Thyroid gland (tissue), 4 donors: ENCODE measurements at regions not wholly inside any gene's neighbourhood (a gene's known extent, or its start where the extent isn't known, plus 50 kb on each side); places are given as distances from the start of the nearest gene placed in this dataset.

Experiments
- DNase-seq, 2 donors: peaks; one replicate each; pipeline ENCODE4 v3.0.0-alpha.2; 2019
- H3K27ac ChIP-seq, 3 donors: fragments of 200-600 bp; sonication (generic); 1 replicate in 2 of 3; 2 replicates in 1 of 3; pipeline ENCODE4 v1.5.1; 2016 to 2019; ENCODE audit warnings: mild to moderate bottlenecking in 1 of 3, moderate library complexity in 1 of 3
- H3K27me3 ChIP-seq: fragments of 200-600 bp; sonication (generic); one replicate; pipeline ENCODE4 v1.5.1; 2019
- H3K36me3 ChIP-seq, 2 donors: fragments of 200-600 bp; sonication (generic); one replicate each; pipeline ENCODE4 v1.5.1; 2016 to 2019
- H3K4me1 ChIP-seq, 2 donors: fragments of 200-600 bp; sonication (generic); one replicate each; pipeline ENCODE4 v1.5.1; 2017 to 2019
- H3K4me3 ChIP-seq, 3 donors: fragments of 200-600 bp; sonication (generic); replicated peaks in 1 of 3; 1 replicate in 2 of 3; 2 replicates in 1 of 3; pipeline ENCODE4 v1.5.1; 2016; ENCODE audit warnings: mild to moderate bottlenecking in 1 of 3
- H3K9me3 ChIP-seq: fragments of 200-600 bp; sonication (generic); one replicate; pipeline ENCODE4 v1.5.1; 2017
- CTCF ChIP-seq, 6 experiments: fragments of 200-600 bp in 3 of 6; fragments of 450-650 bp in 3 of 6; sonication (generic) in 3 of 6; IDR thresholded peaks; one replicate each; pipeline ENCODE4 v1.5.1; 2016 to 2019; ENCODE audit warnings: antibody characterized with exemption in 6 of 6, mild to moderate bottlenecking in 2 of 6, inconsistent platforms in 1 of 6, moderate library complexity in 1 of 6
- POLR2A ChIP-seq, 2 donors: fragments of 450-650 bp; IDR thresholded peaks; one replicate each; pipeline ENCODE4 v1.6.1; 2017; ENCODE audit warnings: antibody characterized with exemption in 2 of 2, mild to moderate bottlenecking in 2 of 2, moderate library complexity in 1 of 2
- WGBS, 2 donors: methylation state at CpG; one replicate each; pipeline ENCODE4 v1.1.5; 2017; 5-methylcytosine and 5-hydroxymethylcytosine counted together
- intact Hi-C: fragments of 100-400 bp; cut with DNase I; formaldehyde crosslinking; loops from one replicate; pipeline ENCODE4 v1.15.1; 2023

- Histone ChIP-seq H3K36me3 (no peaks in the 10 kb centered on the region), H3K4me3 (no peak overlapping the region), H3K27ac (no peak overlapping the region), H3K9me3 (no peaks in the 10 kb centered on the region), H3K4me1 (no peaks in the 10 kb centered on the region), H3K27me3 (no peaks in the 10 kb centered on the region)
- TF ChIP-seq CTCF (IDR thresholded peaks at IDR 0.05) (no peak), POLR2A (IDR thresholded peaks at IDR 0.05) (no peak)
- intact Hi-C loops, result no loop called here
- WGBS, 2 donors, result 25 to 26% methylated on average over 9 of the region's 9 CpGs
- no peak for DNase-seq
Measured at GRCh38 chr2:79393806-79394484, 118.9 kb upstream of the CTNNA2 start.

- no peaks in the 10 kb centered on the region for H3K4me1 ChIP-seq
- no peaks in the 10 kb centered on the region for H3K36me3 ChIP-seq
- H3K27ac ChIP-seq, result no peak overlapping the region
- no peaks in the 10 kb centered on the region for H3K9me3 ChIP-seq
- WGBS, 2 donors, result 48 to 50% methylated on average over 5 of the region's 5 CpGs
- no peak for TF ChIP-seq CTCF (IDR thresholded peaks at IDR 0.05)
- no peak for TF ChIP-seq POLR2A (IDR thresholded peaks at IDR 0.05)
- H3K4me3 ChIP-seq, result no peak overlapping the region
- DNase-seq, result no peak
- no peaks in the 10 kb centered on the region for H3K27me3 ChIP-seq
- intact Hi-C loops, result no loop called here
Measured at GRCh38 chr2:79393107-79393685, 119.7 kb upstream of the CTNNA2 start.

GRCh38 chr2:79389481-79389880, 123.4 kb upstream of the CTNNA2 start:
- Histone ChIP-seq H3K27me3 (no peaks in the 10 kb centered on the region), H3K4me1 (no peaks in the 10 kb centered on the region), H3K27ac (no peak overlapping the region), H3K4me3 (no peak overlapping the region), H3K36me3 (no peaks in the 10 kb centered on the region), H3K9me3 (no peaks in the 10 kb centered on the region)
- TF ChIP-seq CTCF (IDR thresholded peaks at IDR 0.05), result no peak
- no peak for DNase-seq
- intact Hi-C loops, result no loop called here
- 76 to 82% methylated on average over 3 of the region's 3 CpGs for WGBS, 2 donors

GRCh38 chr2:79388024-79388423, 124.8 kb upstream of the CTNNA2 start:
- no peaks in the 10 kb centered on the region for H3K36me3 ChIP-seq
- H3K27me3 ChIP-seq, result no peaks in the 10 kb centered on the region
- H3K27ac ChIP-seq, result no peak overlapping the region
- TF ChIP-seq CTCF (IDR thresholded peaks at IDR 0.05) (no peak), POLR2A (IDR thresholded peaks at IDR 0.05) (no peak)
- no peaks in the 10 kb centered on the region for H3K4me1 ChIP-seq
- intact Hi-C loops, result no loop called here
- DNase-seq, result no peak
- 66 to 69% methylated on average over 4 of the region's 4 CpGs for WGBS, 2 donors
- no peak overlapping the region for H3K4me3 ChIP-seq
- H3K9me3 ChIP-seq, result no peaks in the 10 kb centered on the region

- no peak for DNase-seq
- intact Hi-C loops, result no loop called here
- no peaks in the 10 kb centered on the region for H3K36me3 ChIP-seq
- H3K27ac ChIP-seq, result no peak overlapping the region
- H3K4me3 ChIP-seq, result no peak overlapping the region
- no peaks in the 10 kb centered on the region for H3K27me3 ChIP-seq
- no peaks in the 10 kb centered on the region for H3K9me3 ChIP-seq
- TF ChIP-seq CTCF (IDR thresholded peaks at IDR 0.05) (no peak), POLR2A (IDR thresholded peaks at IDR 0.05) (no peak)
- WGBS, 2 donors, result 79 to 87% methylated on average over 4 of the region's 4 CpGs
- H3K4me1 ChIP-seq, result no peaks in the 10 kb centered on the region
Measured at GRCh38 chr2:79387431-79387830, 125.4 kb upstream of the CTNNA2 start.
